Coronary artery (tissue), 2 donors: ENCODE measurements at regions not wholly inside any gene's neighbourhood (a gene's known extent, or its start where the extent isn't known, plus 50 kb on each side); places are given as distances from the start of the nearest gene placed in this dataset.

Source experiments
- DNase-seq: peaks from one replicate; pipeline ENCODE4 v3.0.0-alpha.2; 2017; ENCODE audit warnings: low spot score
- H3K27ac ChIP-seq, 2 donors: fragments of 200-600 bp; sonication (generic); one replicate each; pipeline ENCODE4 v1.5.1; 2016 to 2019
- H3K4me3 ChIP-seq: fragments of 200-600 bp; sonication (generic); 2 replicates; pipeline ENCODE4 v1.5.1; 2016; ENCODE audit warnings: mild to moderate bottlenecking, moderate library complexity
- TF ChIP-seq, protein P1 (sequence below): fragments of 200-600 bp; sonication (generic); IDR thresholded peaks from one replicate; pipeline ENCODE4 v1.5.1; 2019; ENCODE audit warnings: antibody characterized with exemption

DNA sequence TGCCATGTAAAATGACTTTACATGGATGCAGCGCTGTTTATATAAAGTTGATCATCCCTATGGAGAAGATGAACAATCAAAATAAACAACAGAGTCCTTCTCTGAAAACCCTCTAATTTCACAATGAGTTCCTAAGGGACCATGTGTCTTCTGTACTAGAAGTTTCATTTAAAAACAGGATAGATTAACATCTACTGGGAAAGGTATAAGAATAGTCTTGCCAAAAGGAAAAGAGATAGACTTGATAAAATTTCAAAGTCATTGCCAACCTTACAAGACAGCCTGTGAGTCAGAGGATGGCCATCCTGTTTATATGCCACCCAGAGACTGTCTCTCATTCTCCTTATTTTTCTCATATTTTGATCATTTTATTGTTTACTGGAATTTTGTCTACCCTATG, 367.1 kb upstream of the PDE4D start:
- no peak for DNase-seq
- TF ChIP-seq, protein P1, sequence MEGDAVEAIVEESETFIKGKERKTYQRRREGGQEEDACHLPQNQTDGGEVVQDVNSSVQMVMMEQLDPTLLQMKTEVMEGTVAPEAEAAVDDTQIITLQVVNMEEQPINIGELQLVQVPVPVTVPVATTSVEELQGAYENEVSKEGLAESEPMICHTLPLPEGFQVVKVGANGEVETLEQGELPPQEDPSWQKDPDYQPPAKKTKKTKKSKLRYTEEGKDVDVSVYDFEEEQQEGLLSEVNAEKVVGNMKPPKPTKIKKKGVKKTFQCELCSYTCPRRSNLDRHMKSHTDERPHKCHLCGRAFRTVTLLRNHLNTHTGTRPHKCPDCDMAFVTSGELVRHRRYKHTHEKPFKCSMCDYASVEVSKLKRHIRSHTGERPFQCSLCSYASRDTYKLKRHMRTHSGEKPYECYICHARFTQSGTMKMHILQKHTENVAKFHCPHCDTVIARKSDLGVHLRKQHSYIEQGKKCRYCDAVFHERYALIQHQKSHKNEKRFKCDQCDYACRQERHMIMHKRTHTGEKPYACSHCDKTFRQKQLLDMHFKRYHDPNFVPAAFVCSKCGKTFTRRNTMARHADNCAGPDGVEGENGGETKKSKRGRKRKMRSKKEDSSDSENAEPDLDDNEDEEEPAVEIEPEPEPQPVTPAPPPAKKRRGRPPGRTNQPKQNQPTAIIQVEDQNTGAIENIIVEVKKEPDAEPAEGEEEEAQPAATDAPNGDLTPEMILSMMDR, result no peak
- Histone ChIP-seq H3K27ac (no peak overlapping the region), H3K4me3 (no peak overlapping the region)

DNA sequence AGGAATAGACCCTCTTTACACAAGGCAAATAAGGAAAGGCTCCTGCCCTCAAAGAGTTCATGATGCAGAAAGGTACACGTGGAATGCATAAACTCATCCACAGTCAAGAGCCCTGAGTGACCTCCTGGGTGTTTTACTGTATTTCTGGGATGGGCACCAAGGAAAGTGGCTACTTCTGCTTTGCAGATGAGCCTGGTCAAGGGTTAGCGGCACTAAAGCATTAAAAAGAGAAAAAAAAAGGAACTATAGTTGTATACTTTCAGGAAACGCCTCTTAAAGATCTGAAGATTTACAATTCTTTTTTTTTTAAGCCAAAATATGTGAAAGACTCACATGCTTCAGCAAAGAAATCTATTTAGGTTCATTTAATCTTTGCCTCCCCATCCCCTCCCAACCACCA, 366.2 kb upstream of the PDE4D start:
- DNase-seq, result no peak
- H3K4me3 ChIP-seq, result no peak overlapping the region
- no peak overlapping the region for H3K27ac ChIP-seq
- TF ChIP-seq, protein P1, result no peak

DNA sequence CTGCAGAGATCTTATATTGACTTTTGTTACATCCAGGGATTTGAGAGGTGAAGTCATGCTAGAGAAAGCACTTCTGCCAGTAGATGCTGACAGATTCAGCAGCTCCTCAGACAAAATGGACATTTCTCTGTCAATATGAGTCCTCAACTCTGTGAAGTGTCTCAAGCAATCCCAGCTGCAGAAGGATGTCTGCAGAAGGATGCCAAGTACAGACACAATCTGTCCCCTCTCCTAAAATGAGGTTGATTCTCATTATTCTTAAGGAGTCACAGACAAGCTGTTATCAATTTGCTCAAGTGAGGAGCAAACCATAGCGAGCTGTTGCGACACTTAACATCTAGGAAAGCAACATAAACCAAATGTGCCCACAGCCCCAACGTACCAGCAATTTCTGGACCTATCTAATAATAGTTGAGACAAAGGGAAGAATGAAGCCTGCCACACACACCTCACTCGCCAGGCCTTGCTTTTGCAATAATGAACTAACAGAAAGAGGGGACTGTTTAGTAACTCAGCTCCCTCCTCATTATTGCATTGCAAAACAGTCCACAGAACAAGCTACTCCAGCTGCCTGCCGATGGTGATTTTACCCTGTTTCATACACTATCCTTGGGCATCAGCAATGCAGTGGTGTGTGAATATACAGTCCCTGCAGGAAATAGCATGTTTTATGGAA, 364.2 kb upstream of the PDE4D start:
- TF ChIP-seq, protein P1, result no peak
- DNase-seq, result no peak
- no peak overlapping the region for H3K27ac ChIP-seq
- no peak overlapping the region for H3K4me3 ChIP-seq

DNA sequence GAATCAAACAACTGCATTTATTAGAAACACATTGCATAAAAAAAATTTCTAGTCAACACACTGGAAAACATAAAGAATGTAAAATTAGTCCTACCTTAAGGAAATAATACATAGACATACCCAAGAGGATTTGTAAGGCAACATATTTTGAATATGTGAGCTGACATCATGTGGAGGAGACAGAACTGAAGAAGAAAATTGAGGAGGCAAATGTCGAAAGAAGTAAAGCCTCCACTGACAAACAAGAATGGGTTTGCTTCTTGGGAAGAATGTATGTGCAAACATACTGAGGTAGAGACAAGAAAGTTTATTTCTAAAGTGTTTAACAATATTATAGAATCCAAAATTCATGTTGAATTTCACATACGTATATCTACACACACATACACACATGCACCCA, 363.0 kb upstream of the PDE4D start:
- TF ChIP-seq, protein P1, result no peak
- no peak overlapping the region for H3K4me3 ChIP-seq
- DNase-seq, result no peak
- no peak overlapping the region for H3K27ac ChIP-seq

DNA sequence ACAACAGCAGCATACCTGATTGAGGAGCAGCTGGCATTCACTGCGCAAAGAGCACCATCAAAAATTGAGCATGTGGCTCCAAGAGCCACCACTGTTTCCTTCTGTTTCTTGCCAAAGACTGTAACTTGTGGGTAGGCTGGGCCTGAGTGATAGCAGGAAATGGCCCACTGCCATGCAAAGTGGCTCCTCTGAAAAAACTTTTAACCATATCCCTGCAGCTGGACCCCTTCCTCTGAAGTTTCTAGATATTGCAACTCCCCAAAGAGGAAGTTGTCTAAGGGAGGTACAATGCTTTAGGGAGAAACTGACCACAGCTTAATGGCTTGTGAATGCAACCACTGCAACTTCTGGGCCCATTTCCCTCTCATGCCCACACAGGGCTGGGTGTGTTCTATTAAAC, 355.4 kb upstream of the PDE4D start:
- Histone ChIP-seq H3K27ac (no peak overlapping the region), H3K4me3 (no peak overlapping the region)
- TF ChIP-seq, protein P1, result no peak
- no peak for DNase-seq

DNA sequence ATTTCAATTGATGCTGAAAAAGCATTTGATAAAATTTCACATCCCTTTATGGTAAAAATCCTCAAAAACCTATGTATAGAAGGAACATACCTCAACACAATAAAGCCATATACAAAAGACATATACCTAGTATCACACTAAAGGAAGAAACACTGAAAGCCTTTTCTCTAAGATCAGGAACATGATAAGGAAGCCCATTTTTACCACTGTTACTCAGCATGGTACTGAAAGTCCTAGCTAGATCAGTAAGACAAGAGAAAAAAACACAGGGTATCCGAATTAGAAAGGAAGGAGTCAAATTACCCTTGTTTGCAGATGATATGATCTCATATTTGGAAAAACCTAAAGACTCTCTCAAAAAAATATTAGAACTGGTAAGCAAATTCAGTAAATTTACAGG, 350.2 kb upstream of the PDE4D start:
- H3K27ac ChIP-seq, result no peak overlapping the region
- H3K4me3 ChIP-seq, result no peak overlapping the region
- no peak for DNase-seq
- TF ChIP-seq, protein P1, result no peak

DNA sequence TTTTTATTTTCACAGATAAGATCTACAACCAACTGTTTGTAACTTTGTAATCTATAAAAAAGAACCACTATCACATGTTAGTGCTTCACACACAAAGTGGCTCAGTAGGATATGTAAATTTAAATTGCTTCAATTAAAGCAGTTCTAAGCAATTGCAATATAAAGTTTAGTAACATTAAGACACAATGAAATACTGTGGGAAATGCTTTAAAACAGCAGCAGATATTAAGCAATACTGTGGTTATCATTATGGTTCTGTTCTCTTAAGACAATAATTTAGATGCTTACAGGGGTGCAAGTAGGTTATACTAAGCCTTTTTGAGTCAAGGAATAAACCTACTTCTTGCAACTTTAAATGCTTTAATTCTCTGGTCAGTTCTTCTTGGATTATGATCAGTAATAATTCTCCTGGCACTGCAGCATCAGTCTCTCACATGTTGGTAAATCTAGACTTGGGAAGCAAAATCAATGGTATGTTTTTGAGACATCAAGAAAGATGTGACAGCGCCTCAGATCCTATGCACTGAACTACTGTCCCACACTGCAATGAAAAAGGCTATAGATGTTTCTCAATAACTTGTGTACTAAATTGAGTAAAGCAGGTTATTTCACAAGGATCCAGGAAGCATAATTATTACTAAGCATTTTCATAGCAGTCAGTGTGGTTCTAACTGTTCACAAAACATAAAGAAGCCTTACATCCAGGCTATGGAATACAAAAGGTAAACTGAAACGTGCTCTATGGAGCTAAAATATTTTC, 338.7 kb upstream of the PDE4D start:
- TF ChIP-seq, protein P1, result no peak
- no peak for DNase-seq
- H3K27ac ChIP-seq, result no peak overlapping the region
- H3K4me3 ChIP-seq, result no peak overlapping the region
